Suprapubic skin (tissue), 4 donors: ENCODE measurements at regions not wholly inside any gene's neighbourhood (a gene's known extent, or its start where the extent isn't known, plus 50 kb on each side); places are given as distances from the start of the nearest gene placed in this dataset.
"Not testable (repeated sequence)": the region's sequence is repeated elsewhere in the genome, so short reads cannot be mapped to it uniquely, and the experiment has no call there.

Source experiments
- DNase-seq, 2 donors: peaks; one replicate each; pipeline ENCODE4 v3.0.0-alpha.2; 2019; ENCODE audit warnings: low spot score in 2 of 2
- H3K27ac ChIP-seq: fragments of 200-600 bp; sonication (generic); one replicate; pipeline ENCODE4 v1.5.1; 2019
- H3K27me3 ChIP-seq: fragments of 200-600 bp; sonication (generic); one replicate; pipeline ENCODE4 v1.5.1; 2019
- H3K36me3 ChIP-seq: fragments of 200-600 bp; sonication (generic); one replicate; pipeline ENCODE4 v1.5.1; 2019
- H3K4me1 ChIP-seq: fragments of 200-600 bp; sonication (generic); one replicate; pipeline ENCODE4 v1.5.1; 2019
- H3K4me3 ChIP-seq: fragments of 200-600 bp; sonication (generic); one replicate; pipeline ENCODE4 v1.5.1; 2019; ENCODE audit warnings: mild to moderate bottlenecking
- H3K9me3 ChIP-seq: fragments of 200-600 bp; sonication (generic); one replicate; pipeline ENCODE4 v1.5.1; 2019
- CTCF ChIP-seq, 2 donors: fragments of 200-600 bp in 1 of 2; fragments of 450-650 bp in 1 of 2; sonication (generic) in 1 of 2; IDR thresholded peaks; one replicate each; pipeline ENCODE4 v1.5.1; 2016 to 2019; ENCODE audit warnings: antibody characterized with exemption in 2 of 2, mild to moderate bottlenecking in 1 of 2, moderate library complexity in 1 of 2
- EP300 ChIP-seq: sonication (generic); formaldehyde crosslinking; IDR thresholded peaks from one replicate; pipeline ENCODE4 v1.6.1; 2017; ENCODE audit warnings: antibody characterized with exemption
- POLR2A ChIP-seq, 2 donors: fragments of 450-650 bp; IDR thresholded peaks; one replicate each; pipeline ENCODE4 v1.6.1; 2017; ENCODE audit warnings: antibody characterized with exemption in 2 of 2, mild to moderate bottlenecking in 2 of 2, moderate library complexity in 2 of 2
- WGBS: methylation state at CpG from one replicate; pipeline ENCODE4 v1.1.5; 2018; 5-methylcytosine and 5-hydroxymethylcytosine counted together

- peak; percentile 94 to 97 for DNase-seq
- Histone ChIP-seq H3K4me1 (no peaks in the 10 kb centered on the region), H3K9me3 (peaks cover 22% of the 10 kb centered on the region), H3K27me3 (no peaks in the 10 kb centered on the region), H3K27ac (no peak overlapping the region), H3K4me3 (no peak overlapping the region), H3K36me3 (no peaks in the 10 kb centered on the region)
- WGBS, result 60% methylated on average over 7 of the region's 7 CpGs
- TF ChIP-seq EP300, result no peak
- TF ChIP-seq CTCF (IDR thresholded peaks at IDR 0.05), result peak in 1 of 2 donors; percentile 20
Measured at GRCh38 chr15:20340931-20341661, 200.5 kb downstream of the GOLGA6L6 start.

- whole genome bisulfite sequencing, result 72% methylated on average over 9 of the region's 9 CpGs
- peaks cover 22% of the 10 kb centered on the region for H3K9me3 ChIP-seq
Measured at GRCh38 chr15:20340331-20340811, 201.2 kb downstream of the GOLGA6L6 start.

GRCh38 chr15:20339086-20339791 lies 202.4 kb downstream of the GOLGA6L6 start:
- H3K9me3 ChIP-seq, result peaks cover 22% of the 10 kb centered on the region
- H3K36me3 ChIP-seq, H3K4me1 ChIP-seq, H3K4me3 ChIP-seq, H3K27me3 ChIP-seq, H3K27ac ChIP-seq: not testable (repeated sequence)
- WGBS, result 76% methylated on average over 17 of the region's 17 CpGs
- DNase-seq, result peak; percentile 52 to 76

More at GRCh38 chr15:20340331-20340811, 201.2 kb downstream of the GOLGA6L6 start:
- H3K27me3 ChIP-seq, result no peaks in the 10 kb centered on the region
- peak; percentile 89 to 98 for DNase-seq
- no peak overlapping the region for H3K27ac ChIP-seq
- H3K4me1 ChIP-seq, result no peaks in the 10 kb centered on the region
- H3K36me3 ChIP-seq, result no peaks in the 10 kb centered on the region
- no peak for TF ChIP-seq EP300
- TF ChIP-seq POLR2A (IDR thresholded peaks at IDR 0.05), result no peak
- no peak for TF ChIP-seq CTCF (IDR thresholded peaks at IDR 0.05)
- no peak overlapping the region for H3K4me3 ChIP-seq

- H3K4me1 ChIP-seq, H3K27ac ChIP-seq, H3K36me3 ChIP-seq, H3K27me3 ChIP-seq, H3K4me3 ChIP-seq: not testable (repeated sequence)
- peak in 1 of 2 donors; percentile 70 for DNase-seq
- H3K9me3 ChIP-seq, result peaks cover 22% of the 10 kb centered on the region
- WGBS, result 84% methylated on average over 13 of the region's 13 CpGs
Measured at GRCh38 chr15:20338671-20339070, 202.9 kb downstream of the GOLGA6L6 start.

- WGBS, result 79% methylated on average over 5 of the region's 5 CpGs
- H3K27ac ChIP-seq, result not testable (repeated sequence)
Measured at GRCh38 chr15:20337238-20337637, 204.4 kb downstream of the GOLGA6L6 start.

GRCh38 chr15:20334451-20334850 lies 207.1 kb downstream of the GOLGA6L6 start:
- not testable (repeated sequence) for H3K27ac ChIP-seq, H3K9me3 ChIP-seq, H3K4me1 ChIP-seq, H3K27me3 ChIP-seq, H3K4me3 ChIP-seq, H3K36me3 ChIP-seq
- 96% methylated on average over 6 of the region's 6 CpGs for WGBS
- peak in 1 of 2 donors; percentile 34 for DNase-seq

More at GRCh38 chr15:20337238-20337637, 204.4 kb downstream of the GOLGA6L6 start:
- DNase-seq, H3K4me3 ChIP-seq, H3K27me3 ChIP-seq, H3K4me1 ChIP-seq, H3K36me3 ChIP-seq: not testable (repeated sequence)
- H3K9me3 ChIP-seq, result peaks cover 22% of the 10 kb centered on the region

GRCh38 chr15:20325751-20326150 lies 215.8 kb downstream of the GOLGA6L6 start:
- H3K4me3 ChIP-seq, H3K36me3 ChIP-seq, H3K9me3 ChIP-seq, DNase-seq, H3K27ac ChIP-seq, H3K27me3 ChIP-seq, H3K4me1 ChIP-seq: not testable (repeated sequence)
- WGBS, result 97% methylated on average over 2 of the region's 4 CpGs

GRCh38 chr15:20317132-20317531 lies 224.5 kb downstream of the GOLGA6L6 start:
- DNase-seq, H3K27ac ChIP-seq: not testable (repeated sequence)
- WGBS, result 51% methylated on average over 2 of the region's 2 CpGs

GRCh38 chr15:20311014-20311680 lies 230.5 kb downstream of the GOLGA6L6 start:
- not testable (repeated sequence) for DNase-seq, H3K9me3 ChIP-seq, H3K36me3 ChIP-seq, H3K27me3 ChIP-seq, H3K4me3 ChIP-seq, H3K4me1 ChIP-seq, H3K27ac ChIP-seq
- WGBS, result 82% methylated on average over 23 of the region's 23 CpGs

More at GRCh38 chr15:20317132-20317531, 224.5 kb downstream of the GOLGA6L6 start:
- H3K27me3 ChIP-seq, H3K36me3 ChIP-seq, H3K4me1 ChIP-seq, H3K9me3 ChIP-seq, H3K4me3 ChIP-seq: not testable (repeated sequence)
